GM18867 (cell line): ENCODE measurements at regions not wholly inside any gene's neighbourhood (a gene's known extent, or its start where the extent isn't known, plus 50 kb on each side); places are given as distances from the start of the nearest gene placed in this dataset.
"Not testable (repeated sequence)": the region's sequence is repeated elsewhere in the genome, so short reads cannot be mapped to it uniquely, and the experiment has no call there.

ENCODE experiments used
- ATAC-seq: cut with Tn5 transposase; IDR thresholded peaks from one replicate; pipeline ENCODE4 v1.9.1; 2021; ENCODE audit warnings: mild to moderate bottlenecking, moderate library complexity; ENCODE audit not compliant: unreplicated experiment

GRCh38 chr5:163115011-163115410, 322.4 kb upstream of the CCNG1 start:
- ATAC-seq, result no peak

GRCh38 chr5:163116618-163117017, 320.8 kb upstream of the CCNG1 start:
- not testable (repeated sequence) for ATAC-seq

GRCh38 chr5:163134061-163134460, 303.3 kb upstream of the CCNG1 start:
- ATAC-seq, result no peak

DNA sequence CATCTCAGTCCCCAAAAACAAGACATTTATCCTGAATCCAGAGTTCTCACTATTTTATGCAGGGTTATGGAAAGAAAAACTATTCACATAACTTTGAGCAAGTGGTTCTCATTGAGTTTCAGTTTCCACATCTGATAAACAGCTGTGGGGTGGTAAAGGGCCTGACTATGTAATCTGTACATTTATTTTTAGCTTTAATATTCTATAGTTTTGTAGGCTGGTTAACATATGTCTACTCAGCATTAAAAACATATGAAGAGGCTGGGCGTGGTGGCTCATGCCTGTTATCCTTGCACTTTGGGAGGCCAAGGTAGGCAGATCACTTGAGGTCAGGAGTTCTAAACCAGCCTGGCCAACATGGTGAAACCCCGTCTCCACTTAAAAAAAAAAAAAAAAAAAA, 301.5 kb upstream of the CCNG1 start:
- ATAC-seq, result no peak

DNA sequence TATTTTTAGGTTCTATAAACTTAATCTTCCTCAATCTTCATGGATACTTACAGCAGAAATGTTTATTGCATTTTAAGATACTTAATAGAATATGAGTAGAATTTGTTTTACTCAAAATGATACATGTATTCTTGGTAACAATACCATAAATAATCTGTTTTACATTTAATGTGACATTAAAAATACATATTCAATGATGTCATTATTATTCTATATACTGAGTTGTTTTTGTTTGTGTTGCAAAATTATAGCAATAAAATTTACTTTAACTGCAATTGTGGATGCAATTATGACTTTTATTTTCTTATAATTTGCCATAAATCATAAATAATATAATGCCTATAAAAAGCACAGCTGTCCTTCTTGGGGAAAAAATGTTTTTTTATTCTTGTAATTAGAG, 275.9 kb upstream of the CCNG1 start:
- ATAC-seq, result no peak

DNA sequence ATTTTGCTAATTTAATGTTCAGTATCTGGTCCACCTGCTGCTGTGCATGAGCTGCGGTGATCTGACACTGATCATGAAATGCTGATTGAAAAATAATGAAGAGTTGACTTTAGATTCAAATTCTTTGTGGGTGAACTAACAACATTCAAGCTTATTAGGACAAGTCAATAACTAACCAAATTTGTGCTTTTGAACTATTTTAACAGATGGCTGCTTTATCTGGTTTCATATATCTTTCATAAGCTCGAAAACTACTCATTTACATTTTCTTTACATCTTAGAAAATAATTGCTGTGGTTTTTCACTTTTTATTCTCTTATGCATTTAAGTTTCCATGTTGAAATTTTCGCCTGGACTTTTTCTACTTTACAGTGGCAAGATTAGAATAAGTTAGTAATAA, 274.8 kb upstream of the CCNG1 start:
- no peak for ATAC-seq

DNA sequence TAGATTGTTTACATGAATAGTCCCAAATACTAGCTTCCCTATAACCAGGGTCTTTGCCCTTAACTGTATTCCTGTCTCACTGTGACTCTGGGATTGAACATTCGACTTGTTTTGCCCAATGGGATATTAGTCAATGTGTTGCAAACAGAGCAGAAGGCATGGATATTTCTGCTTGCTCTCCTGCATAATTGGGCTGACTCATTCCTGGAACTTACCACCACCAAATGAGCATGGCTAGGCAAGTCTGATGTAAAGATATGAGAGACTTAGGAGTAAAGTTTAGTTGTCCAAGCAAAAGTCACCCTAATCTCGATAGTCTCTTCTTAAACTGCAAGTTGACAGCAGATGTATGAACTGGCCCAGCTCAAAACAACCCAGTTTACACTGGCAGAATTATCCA, 273.5 kb upstream of the CCNG1 start:
- ATAC-seq, result no peak

- ATAC-seq, result no peak
Observed at GRCh38 chr5:163165277-163165676, 272.1 kb upstream of the CCNG1 start.

- not testable (repeated sequence) for ATAC-seq
Observed at GRCh38 chr5:163170161-163170560, 267.2 kb upstream of the CCNG1 start.

DNA sequence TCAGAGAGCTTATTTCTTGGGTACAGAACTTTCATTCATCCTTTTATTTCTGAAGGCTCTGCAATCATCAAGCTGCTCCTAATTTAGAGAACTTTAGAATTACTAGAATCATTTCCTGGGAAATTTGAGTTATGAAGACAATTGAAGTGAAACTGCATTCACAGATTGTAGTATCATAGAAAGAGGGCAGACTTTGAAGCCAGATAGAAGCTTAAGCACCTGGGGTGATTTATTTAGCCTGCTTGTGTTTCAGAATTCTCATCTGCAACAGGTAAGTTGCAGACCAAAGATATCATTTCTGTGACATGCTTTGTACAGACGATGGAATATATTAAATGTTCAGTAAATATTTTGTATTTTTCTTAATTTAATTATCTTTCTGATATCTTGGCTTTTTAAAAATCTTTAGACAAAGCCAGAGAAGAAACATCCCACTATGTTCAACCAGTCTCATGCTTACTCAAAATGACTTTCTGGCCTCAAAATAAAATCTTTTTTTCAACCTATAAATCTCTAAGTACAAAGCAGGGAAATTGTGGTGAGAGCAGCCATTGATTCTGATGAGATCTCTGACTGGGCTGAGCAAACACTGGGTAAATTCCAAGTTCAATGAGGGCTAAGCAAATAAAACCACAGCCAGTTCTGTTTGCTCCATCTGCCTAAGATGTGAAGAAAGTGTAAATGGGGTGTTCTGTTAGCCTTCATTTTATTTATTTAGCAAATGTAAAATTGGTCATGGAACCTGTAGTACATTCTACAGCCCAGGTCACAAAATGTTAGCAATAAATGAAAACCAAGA, 264.7 kb upstream of the CCNG1 start:
- no peak for ATAC-seq

- ATAC-seq, result no peak
Observed at GRCh38 chr5:163177971-163178370, 259.4 kb upstream of the CCNG1 start.

DNA sequence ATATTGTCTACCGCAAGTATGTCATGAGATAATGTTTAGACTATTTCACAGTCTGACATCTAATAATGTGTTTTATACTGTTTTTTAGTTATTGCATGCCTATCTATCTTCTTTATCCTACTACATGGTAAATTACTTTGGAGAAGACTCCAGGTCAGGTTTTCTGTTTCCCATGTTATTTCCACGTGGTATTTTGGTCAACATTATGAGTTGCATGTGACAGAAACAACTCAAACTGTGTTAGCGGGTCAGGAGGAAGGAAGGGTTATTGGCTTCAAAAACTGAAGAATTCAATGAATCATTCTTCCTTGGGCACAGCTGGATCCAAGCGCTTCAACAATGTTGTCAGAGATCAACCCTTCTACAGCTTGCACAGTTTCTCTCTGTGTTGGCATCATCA, 252.1 kb upstream of the CCNG1 start:
- no peak for ATAC-seq

DNA sequence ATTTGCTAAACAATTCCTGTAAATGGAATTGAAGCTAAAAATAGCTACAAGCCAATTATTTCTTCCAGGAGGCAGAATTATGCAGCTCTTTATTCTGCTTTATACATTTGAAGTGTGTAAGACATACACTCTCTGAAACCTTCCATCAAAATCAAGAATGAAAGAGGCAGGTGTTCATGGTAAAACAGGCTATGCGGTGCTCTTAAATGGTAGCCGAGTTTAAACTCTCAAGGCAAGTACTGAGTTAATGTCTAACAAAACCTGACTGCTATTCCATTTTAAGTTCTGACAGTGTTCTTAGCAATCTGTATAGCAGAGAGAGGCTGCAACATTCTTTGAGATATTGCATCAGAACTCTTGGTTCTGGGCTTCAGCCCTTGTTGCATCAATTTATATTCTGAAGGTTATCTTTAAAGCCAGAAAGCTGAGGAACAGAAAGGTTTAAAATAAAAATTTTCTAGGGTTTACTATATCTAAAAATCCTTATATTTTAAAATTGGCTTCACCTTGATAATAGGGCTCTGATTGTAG, 248.3 kb upstream of the CCNG1 start:
- ATAC-seq, result no peak

DNA sequence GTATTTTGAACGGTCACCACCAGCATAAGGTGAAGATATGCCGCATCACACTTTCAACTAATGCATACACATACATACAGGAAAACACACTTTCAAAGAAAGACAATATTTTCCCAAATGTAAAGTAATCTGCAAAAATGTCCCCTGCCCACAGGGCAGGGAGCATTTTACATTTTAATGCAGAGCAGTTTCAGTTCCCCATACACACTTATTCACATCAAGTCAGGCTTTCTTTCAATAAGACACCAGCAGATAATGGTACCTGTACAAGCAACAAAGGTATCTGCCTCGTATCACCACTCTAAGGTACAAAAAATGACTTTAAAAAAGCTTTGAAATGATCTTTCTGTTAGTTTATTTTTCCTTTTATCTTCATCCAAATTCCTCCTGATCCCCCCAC, 247.1 kb upstream of the CCNG1 start:
- peak; percentile 77 for ATAC-seq

DNA sequence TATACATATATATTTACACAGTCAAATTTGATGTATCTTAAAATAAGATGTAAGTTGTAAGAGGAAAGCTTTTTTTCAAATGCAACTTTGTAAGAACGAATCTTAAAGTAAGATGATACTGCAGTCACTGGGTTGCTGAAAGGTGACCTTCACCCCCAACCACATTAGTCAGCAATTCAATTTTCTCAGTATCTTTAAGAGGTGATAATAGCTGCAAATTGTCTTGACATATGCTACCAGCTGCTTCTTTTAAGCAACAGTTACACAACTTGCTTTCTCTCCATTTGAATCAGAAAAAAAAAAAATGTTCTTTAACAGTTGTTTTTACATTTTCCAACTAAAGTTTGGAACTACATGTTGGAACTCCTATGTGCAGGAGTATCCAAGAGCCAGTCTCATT, 246.6 kb upstream of the CCNG1 start:
- ATAC-seq, result no peak

DNA sequence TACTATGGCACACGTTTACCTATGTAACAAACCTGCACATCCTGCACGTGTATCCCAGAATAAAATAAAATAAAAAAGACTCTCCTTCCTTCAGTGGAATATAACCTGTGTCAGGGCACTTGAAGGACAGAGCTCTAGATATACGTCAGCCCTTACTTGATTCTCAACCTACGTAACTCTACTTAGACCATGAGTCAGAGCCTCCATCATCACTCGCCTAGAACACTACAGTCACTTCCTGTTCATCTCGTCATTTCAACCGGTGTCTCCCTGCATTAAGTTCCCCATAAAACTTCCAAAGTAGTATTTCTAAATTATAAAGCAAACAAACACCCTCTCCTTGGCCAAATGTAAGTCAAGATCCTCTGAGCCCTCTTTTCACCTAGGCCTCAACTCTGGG, 243.5 kb upstream of the CCNG1 start:
- no peak for ATAC-seq

DNA sequence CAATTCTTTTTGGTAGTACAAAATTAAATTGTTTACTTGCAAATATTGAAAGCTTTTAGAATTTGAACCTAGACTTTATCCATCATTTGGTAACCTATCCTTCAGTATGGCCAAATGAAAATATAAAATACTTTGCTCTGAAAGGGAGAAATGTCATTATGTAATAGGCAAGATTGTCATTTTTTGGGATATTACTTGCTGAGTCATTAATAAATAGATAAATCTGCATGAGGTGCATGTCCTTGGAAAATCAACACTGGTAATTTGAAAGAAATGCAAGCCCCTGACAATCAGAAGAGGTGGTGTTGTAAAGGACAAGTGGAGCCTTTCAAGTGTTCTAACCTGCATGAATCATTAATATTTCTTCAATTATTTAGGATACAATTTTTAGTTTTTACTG, 231.8 kb upstream of the CCNG1 start:
- no peak for ATAC-seq

DNA sequence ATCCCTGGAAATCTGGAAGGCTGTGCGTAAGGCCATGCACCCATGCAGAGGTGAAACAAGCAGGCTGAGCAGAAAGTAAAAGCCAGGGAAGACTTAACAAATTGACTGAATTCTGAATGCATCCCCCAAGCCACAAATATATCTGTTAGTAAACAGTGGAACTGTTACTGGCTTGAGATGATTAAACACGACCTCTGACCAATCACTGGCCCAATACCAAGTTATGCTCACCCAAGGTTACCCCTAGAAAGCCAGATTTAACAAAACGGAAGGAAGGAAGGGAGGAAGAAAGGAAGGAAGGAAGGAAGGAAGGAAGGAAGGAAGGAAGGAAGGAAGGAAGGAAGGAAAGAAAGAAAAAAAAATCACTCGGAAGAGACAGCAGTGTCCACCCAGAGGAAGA, 215.8 kb upstream of the CCNG1 start:
- no peak for ATAC-seq

- ATAC-seq, result no peak
Observed at GRCh38 chr5:163222982-163223381, 214.4 kb upstream of the CCNG1 start.

DNA sequence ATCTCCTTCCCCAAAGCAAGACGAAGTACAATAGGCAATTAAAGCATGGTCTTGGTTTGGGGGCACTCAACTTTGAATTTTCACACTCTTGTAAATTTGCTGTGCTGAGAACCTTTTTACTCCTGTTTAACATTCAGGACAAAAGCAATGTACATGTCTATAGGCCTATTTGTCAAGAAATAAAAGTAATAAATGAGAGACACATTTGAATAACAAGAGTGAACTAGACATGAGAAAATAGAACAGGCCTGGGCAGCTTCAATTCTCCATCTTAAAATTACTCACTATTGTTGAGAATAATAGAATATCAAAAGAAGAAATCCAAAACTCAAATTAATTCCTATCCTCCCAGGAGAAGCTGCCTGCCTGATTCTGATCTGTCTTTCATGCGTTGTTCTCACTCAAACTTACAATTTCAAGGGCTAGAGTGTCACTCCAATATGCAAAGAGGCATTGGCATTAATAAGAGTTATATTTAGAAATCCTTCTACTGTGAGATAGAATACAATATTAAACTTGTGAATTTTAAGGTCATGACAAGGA, 192.9 kb upstream of the CCNG1 start:
- ATAC-seq, result no peak

- ATAC-seq, result no peak
Observed at GRCh38 chr5:163245584-163245983, 191.8 kb upstream of the CCNG1 start.

- ATAC-seq, result no peak
Observed at GRCh38 chr5:163248333-163248732, 189.1 kb upstream of the CCNG1 start.

DNA sequence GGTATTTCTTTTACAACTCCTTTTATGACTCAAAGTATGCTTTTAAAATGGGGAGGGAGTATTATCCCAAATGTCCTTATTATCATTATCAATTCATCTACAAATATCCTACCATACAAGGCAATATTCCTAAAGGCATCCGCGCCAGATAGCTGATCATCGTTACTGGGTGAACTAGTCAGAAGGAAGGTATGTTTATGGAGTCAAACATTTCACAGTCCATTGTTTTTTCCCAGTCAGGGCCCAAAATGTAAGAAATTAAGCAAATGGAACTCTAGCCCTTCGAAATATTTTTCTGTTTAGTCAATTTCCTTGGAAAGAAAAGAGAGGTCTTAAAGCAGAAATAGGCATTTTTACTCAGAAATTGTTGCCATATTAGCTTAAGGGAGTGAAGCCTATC, 188.5 kb upstream of the CCNG1 start:
- ATAC-seq, result no peak
